ENCODE measurements at regions not wholly inside any gene's neighbourhood (a gene's known extent, or its start where the extent isn't known, plus 50 kb on each side); places are given as distances from the start of the nearest gene placed in this dataset.

- no peak for TF ChIP-seq CTCF (IDR thresholded peaks at IDR 0.05; ENCODE audit: insufficient read depth, low read length)
- no peak for TF ChIP-seq POLR2AphosphoS5 (IDR thresholded peaks at IDR 0.05; ENCODE audit: low read depth)
- no peak for TF ChIP-seq REST (IDR thresholded peaks at IDR 0.05; ENCODE audit: insufficient replicate concordance, low read depth)
Measured at GRCh38 chr2:239684996-239685395, 284.2 kb upstream of the HDAC4 start.
